ENCODE measurements at regions not wholly inside any gene's neighbourhood (a gene's known extent, or its start where the extent isn't known, plus 50 kb on each side); places are given as distances from the start of the nearest gene placed in this dataset.

GRCh38 chr2:217707131-217707611 lies 295.6 kb downstream of the TNS1 start:
- DNase-seq (ENCODE audit: low read depth, low spot score) = no peak
- H3K4me3 ChIP-seq (ENCODE audit: low read length) = no peak overlapping the region
- H3K36me3 ChIP-seq (ENCODE audit: control insufficient read depth, insufficient read depth, low read length) = no peaks in the 10 kb centered on the region
- no peaks in the 10 kb centered on the region for H3K4me1 ChIP-seq (ENCODE audit: control insufficient read depth, insufficient read depth, low read length)
- WGBS (ENCODE audit: insufficient coverage, insufficient read length) = no CpG with 5 or more reads among the region's 4 CpGs
- H3K27ac ChIP-seq (ENCODE audit: low read length) = no peak overlapping the region
- no peaks in the 10 kb centered on the region for H3K27me3 ChIP-seq (ENCODE audit: control insufficient read depth, insufficient read depth, low read length)
- H3K9me3 ChIP-seq (ENCODE audit: control insufficient read depth, insufficient read depth, low read length) = no peaks in the 10 kb centered on the region

GRCh38 chr2:217706513-217706912 lies 296.3 kb downstream of the TNS1 start:
- Histone ChIP-seq H3K27ac (ENCODE audit: low read length) (no peak overlapping the region), H3K9me3 (ENCODE audit: control insufficient read depth, insufficient read depth, low read length) (no peaks in the 10 kb centered on the region), H3K27me3 (ENCODE audit: control insufficient read depth, insufficient read depth, low read length) (no peaks in the 10 kb centered on the region), H3K36me3 (ENCODE audit: control insufficient read depth, insufficient read depth, low read length) (no peaks in the 10 kb centered on the region), H3K4me3 (ENCODE audit: low read length) (no peak overlapping the region), H3K4me1 (ENCODE audit: control insufficient read depth, insufficient read depth, low read length) (no peaks in the 10 kb centered on the region)
- WGBS (ENCODE audit: insufficient coverage, insufficient read length) = no CpG with 5 or more reads among the region's 2 CpGs
- no peak for DNase-seq (ENCODE audit: low read depth, low spot score)

- Histone ChIP-seq H3K27ac (ENCODE audit: low read length) (no peak overlapping the region), H3K9me3 (ENCODE audit: control insufficient read depth, insufficient read depth, low read length) (no peaks in the 10 kb centered on the region), H3K36me3 (ENCODE audit: control insufficient read depth, insufficient read depth, low read length) (no peaks in the 10 kb centered on the region), H3K4me1 (ENCODE audit: control insufficient read depth, insufficient read depth, low read length) (no peaks in the 10 kb centered on the region), H3K4me3 (ENCODE audit: low read length) (no peak overlapping the region), H3K27me3 (ENCODE audit: control insufficient read depth, insufficient read depth, low read length) (no peaks in the 10 kb centered on the region)
- DNase-seq (ENCODE audit: low read depth, low spot score) = no peak
- no CpG with 5 or more reads among the region's 1 CpG for whole genome bisulfite sequencing (ENCODE audit: insufficient coverage, insufficient read length)
Measured at GRCh38 chr2:217706095-217706494, 296.7 kb downstream of the TNS1 start.

- Histone ChIP-seq H3K9me3 (ENCODE audit: control insufficient read depth, insufficient read depth, low read length) (no peaks in the 10 kb centered on the region), H3K4me1 (ENCODE audit: control insufficient read depth, insufficient read depth, low read length) (no peaks in the 10 kb centered on the region), H3K27me3 (ENCODE audit: control insufficient read depth, insufficient read depth, low read length) (no peaks in the 10 kb centered on the region), H3K27ac (ENCODE audit: low read length) (no peak overlapping the region), H3K4me3 (ENCODE audit: low read length) (no peak overlapping the region), H3K36me3 (ENCODE audit: control insufficient read depth, insufficient read depth, low read length) (no peaks in the 10 kb centered on the region)
- no peak for DNase-seq (ENCODE audit: low read depth, low spot score)
- WGBS (ENCODE audit: insufficient coverage, insufficient read length) = no CpG with 5 or more reads among the region's 3 CpGs
Measured at GRCh38 chr2:217705461-217705860, 297.3 kb downstream of the TNS1 start.

- Histone ChIP-seq H3K9me3 (ENCODE audit: control insufficient read depth, insufficient read depth, low read length) (no peaks in the 10 kb centered on the region), H3K27me3 (ENCODE audit: control insufficient read depth, insufficient read depth, low read length) (no peaks in the 10 kb centered on the region), H3K4me1 (ENCODE audit: control insufficient read depth, insufficient read depth, low read length) (no peaks in the 10 kb centered on the region), H3K27ac (ENCODE audit: low read length) (no peak overlapping the region), H3K4me3 (ENCODE audit: low read length) (no peak overlapping the region), H3K36me3 (ENCODE audit: control insufficient read depth, insufficient read depth, low read length) (no peaks in the 10 kb centered on the region)
- no peak for DNase-seq (ENCODE audit: low read depth, low spot score)
- no CpG with 5 or more reads among the region's 5 CpGs for WGBS (ENCODE audit: insufficient coverage, insufficient read length)
Measured at GRCh38 chr2:217703999-217704398, 298.8 kb downstream of the TNS1 start.

- H3K36me3 ChIP-seq (ENCODE audit: control insufficient read depth, insufficient read depth, low read length) = no peaks in the 10 kb centered on the region
- H3K27ac ChIP-seq (ENCODE audit: low read length) = no peak overlapping the region
- H3K4me3 ChIP-seq (ENCODE audit: low read length) = no peak overlapping the region
- no peaks in the 10 kb centered on the region for H3K4me1 ChIP-seq (ENCODE audit: control insufficient read depth, insufficient read depth, low read length)
- DNase-seq (ENCODE audit: low read depth, low spot score) = no peak
- no CpG with 5 or more reads among the region's 5 CpGs for WGBS (ENCODE audit: insufficient coverage, insufficient read length)
- no peaks in the 10 kb centered on the region for H3K27me3 ChIP-seq (ENCODE audit: control insufficient read depth, insufficient read depth, low read length)
- H3K9me3 ChIP-seq (ENCODE audit: control insufficient read depth, insufficient read depth, low read length) = no peaks in the 10 kb centered on the region
Measured at GRCh38 chr2:217703102-217703501, 299.7 kb downstream of the TNS1 start.

GRCh38 chr2:217701622-217702021 lies 301.2 kb downstream of the TNS1 start:
- H3K27me3 ChIP-seq (ENCODE audit: control insufficient read depth, insufficient read depth, low read length) = no peaks in the 10 kb centered on the region
- no peak for DNase-seq (ENCODE audit: low read depth, low spot score)
- H3K4me3 ChIP-seq (ENCODE audit: low read length) = no peak overlapping the region
- H3K27ac ChIP-seq (ENCODE audit: low read length) = no peak overlapping the region
- no CpG with 5 or more reads among the region's 5 CpGs for WGBS (ENCODE audit: insufficient coverage, insufficient read length)
- H3K4me1 ChIP-seq (ENCODE audit: control insufficient read depth, insufficient read depth, low read length) = no peaks in the 10 kb centered on the region
- no peaks in the 10 kb centered on the region for H3K36me3 ChIP-seq (ENCODE audit: control insufficient read depth, insufficient read depth, low read length)
- H3K9me3 ChIP-seq (ENCODE audit: control insufficient read depth, insufficient read depth, low read length) = no peaks in the 10 kb centered on the region

- WGBS (ENCODE audit: insufficient coverage, insufficient read length) = no CpG with 5 or more reads among the region's 3 CpGs
- Histone ChIP-seq H3K27ac (ENCODE audit: low read length) (no peak overlapping the region), H3K4me3 (ENCODE audit: low read length) (no peak overlapping the region), H3K36me3 (ENCODE audit: control insufficient read depth, insufficient read depth, low read length) (no peaks in the 10 kb centered on the region), H3K4me1 (ENCODE audit: control insufficient read depth, insufficient read depth, low read length) (no peaks in the 10 kb centered on the region), H3K27me3 (ENCODE audit: control insufficient read depth, insufficient read depth, low read length) (no peaks in the 10 kb centered on the region), H3K9me3 (ENCODE audit: control insufficient read depth, insufficient read depth, low read length) (no peaks in the 10 kb centered on the region)
- DNase-seq (ENCODE audit: low read depth, low spot score) = no peak
Measured at GRCh38 chr2:217698691-217699090, 304.1 kb downstream of the TNS1 start.

- Histone ChIP-seq H3K36me3 (ENCODE audit: control insufficient read depth, insufficient read depth, low read length) (no peaks in the 10 kb centered on the region), H3K27ac (ENCODE audit: low read length) (no peak overlapping the region), H3K9me3 (ENCODE audit: control insufficient read depth, insufficient read depth, low read length) (no peaks in the 10 kb centered on the region), H3K4me3 (ENCODE audit: low read length) (no peak overlapping the region), H3K27me3 (ENCODE audit: control insufficient read depth, insufficient read depth, low read length) (no peaks in the 10 kb centered on the region), H3K4me1 (ENCODE audit: control insufficient read depth, insufficient read depth, low read length) (no peaks in the 10 kb centered on the region)
- no peak for DNase-seq (ENCODE audit: low read depth, low spot score)
- no CpG with 5 or more reads among the region's 3 CpGs for WGBS (ENCODE audit: insufficient coverage, insufficient read length)
Measured at GRCh38 chr2:217695033-217695520, 307.7 kb downstream of the TNS1 start.

- no peak overlapping the region for H3K27ac ChIP-seq (ENCODE audit: low read length)
Measured at GRCh38 chr2:217694291-217694690, 308.5 kb downstream of the TNS1 start.

GRCh38 chr2:217693363-217693762 lies 309.4 kb downstream of the TNS1 start:
- Histone ChIP-seq H3K27ac (ENCODE audit: low read length) (no peak overlapping the region), H3K27me3 (ENCODE audit: control insufficient read depth, insufficient read depth, low read length) (no peaks in the 10 kb centered on the region), H3K36me3 (ENCODE audit: control insufficient read depth, insufficient read depth, low read length) (no peaks in the 10 kb centered on the region), H3K9me3 (ENCODE audit: control insufficient read depth, insufficient read depth, low read length) (no peaks in the 10 kb centered on the region), H3K4me1 (ENCODE audit: control insufficient read depth, insufficient read depth, low read length) (no peaks in the 10 kb centered on the region), H3K4me3 (ENCODE audit: low read length) (no peak overlapping the region)
- DNase-seq (ENCODE audit: low read depth, low spot score) = no peak
- WGBS (ENCODE audit: insufficient coverage, insufficient read length) = no CpG with 5 or more reads among the region's 1 CpG

More at GRCh38 chr2:217694291-217694690, 308.5 kb downstream of the TNS1 start:
- no peak overlapping the region for H3K4me3 ChIP-seq (ENCODE audit: low read length)
- H3K4me1 ChIP-seq (ENCODE audit: control insufficient read depth, insufficient read depth, low read length) = no peaks in the 10 kb centered on the region
- WGBS (ENCODE audit: insufficient coverage, insufficient read length) = no CpG with 5 or more reads among the region's 1 CpG
- H3K27me3 ChIP-seq (ENCODE audit: control insufficient read depth, insufficient read depth, low read length) = no peaks in the 10 kb centered on the region
- no peaks in the 10 kb centered on the region for H3K9me3 ChIP-seq (ENCODE audit: control insufficient read depth, insufficient read depth, low read length)
- no peaks in the 10 kb centered on the region for H3K36me3 ChIP-seq (ENCODE audit: control insufficient read depth, insufficient read depth, low read length)
- no peak for DNase-seq (ENCODE audit: low read depth, low spot score)
